Esophagus squamous epithelium (tissue), 5 donors: ENCODE measurements at regions not wholly inside any gene's neighbourhood (a gene's known extent, or its start where the extent isn't known, plus 50 kb on each side); places are given as distances from the start of the nearest gene placed in this dataset.

Source experiments
- DNase-seq: peaks from one replicate; lab custom pipeline; 2025; lab: John Stamatoyannopoulos, UW
- H3K27ac ChIP-seq, 4 donors: fragments of 200-600 bp; sonication (generic); one replicate each; pipeline ENCODE4 v1.5.1; 2016 to 2019; ENCODE audit warnings: mild to moderate bottlenecking in 1 of 4
- H3K27me3 ChIP-seq, 4 donors: fragments of 200-600 bp; sonication (generic); 1 replicate in 3 of 4; 2 replicates in 1 of 4; pipeline versions ENCODE4 v1.5.1 to v1.6.0; 2017 to 2021; ENCODE audit warnings: antibody characterized with exemption in 1 of 4
- H3K36me3 ChIP-seq, 3 donors: fragments of 200-600 bp; sonication (generic); one replicate each; pipeline ENCODE4 v1.5.1; 2016 to 2019
- H3K4me1 ChIP-seq, 3 donors: fragments of 200-600 bp; sonication (generic); one replicate each; pipeline ENCODE4 v1.5.1; 2017 to 2019
- H3K4me3 ChIP-seq, 4 donors: fragments of 200-600 bp; sonication (generic); 1 replicate in 3 of 4; 2 replicates in 1 of 4; pipeline ENCODE4 v1.5.1; 2016 to 2019; ENCODE audit warnings: mild to moderate bottlenecking in 2 of 4, moderate library complexity in 1 of 4
- H3K9me3 ChIP-seq, 3 donors: fragments of 200-600 bp; sonication (generic); one replicate each; pipeline ENCODE4 v1.5.1; 2016 to 2019
- CTCF ChIP-seq, 6 experiments: fragments of 450-650 bp in 4 of 6; fragments of 200-600 bp in 2 of 6; sonication (generic) in 2 of 6; IDR thresholded peaks; one replicate each; pipeline ENCODE4 v1.5.1; 2016 to 2019; ENCODE audit warnings: antibody characterized with exemption in 6 of 6, mild to moderate bottlenecking in 4 of 6, moderate library complexity in 4 of 6
- POLR2A ChIP-seq, 4 donors: fragments of 450-650 bp; IDR thresholded peaks; one replicate each; pipeline ENCODE4 v1.6.1; 2017; ENCODE audit warnings: antibody characterized with exemption in 4 of 4, mild to moderate bottlenecking in 4 of 4, moderate library complexity in 3 of 4
- WGBS, 2 donors: methylation state at CpG; one replicate each; pipeline ENCODE4 v1.1.5; 2018; 5-methylcytosine and 5-hydroxymethylcytosine counted together
- intact Hi-C: fragments of 100-400 bp; cut with DNase I; formaldehyde crosslinking; loops from one replicate; pipeline ENCODE4 v1.15.0; 2022
- donor health status: DM: yes; HTN: yes; CAD: no.

- 24 to 34% methylated on average over 2 of the region's 2 CpGs for WGBS, 2 donors
- TF ChIP-seq POLR2A (IDR thresholded peaks at IDR 0.05), result no peak
- no peak for TF ChIP-seq CTCF (IDR thresholded peaks at IDR 0.05)
- no peaks in the 10 kb centered on the region for H3K27me3 ChIP-seq
- peaks cover 0 to 11% (median 5%) of the 10 kb centered on the region in 3 donors for H3K4me1 ChIP-seq
- H3K27ac ChIP-seq, result peak overlapping the region in 3 of 4 donors; percentile 70 to 76 (median 74)
- H3K9me3 ChIP-seq, result no peaks in the 10 kb centered on the region
- intact Hi-C loops, result no loop called here
- DNase-seq, result no peak
- no peak overlapping the region for H3K4me3 ChIP-seq
- H3K36me3 ChIP-seq, result no peaks in the 10 kb centered on the region
These were observed 124.1 kb upstream of the TCF21 start for GRCh38 chr6:133764754-133765208.

GRCh38 chr6:133767357-133767970, 121.4 kb upstream of the TCF21 start:
- TF ChIP-seq CTCF (IDR thresholded peaks at IDR 0.05) (no peak), POLR2A (IDR thresholded peaks at IDR 0.05) (no peak)

GRCh38 chr6:133768656-133769295, 120.1 kb upstream of the TCF21 start:
- no peak for DNase-seq
- intact Hi-C loops, result no loop called here

More at GRCh38 chr6:133767357-133767970, 121.4 kb upstream of the TCF21 start:
- Histone ChIP-seq H3K9me3 (no peaks in the 10 kb centered on the region), H3K27ac (no peak overlapping the region), H3K36me3 (no peaks in the 10 kb centered on the region), H3K27me3 (no peaks in the 10 kb centered on the region), H3K4me1 (no peaks in the 10 kb centered on the region), H3K4me3 (no peak overlapping the region)
- WGBS, 2 donors, result 56 to 78% methylated on average over 3 of the region's 3 CpGs
- DNase-seq, result no peak
- intact Hi-C loops, result no loop called here

GRCh38 chr6:133769463-133769862, 119.5 kb upstream of the TCF21 start:
- 38 to 81% methylated on average over 1 of the region's 1 CpG for WGBS, 2 donors
- Histone ChIP-seq H3K4me1 (no peaks in the 10 kb centered on the region), H3K9me3 (no peaks in the 10 kb centered on the region), H3K4me3 (no peak overlapping the region), H3K36me3 (no peaks in the 10 kb centered on the region), H3K27me3 (no peaks in the 10 kb centered on the region), H3K27ac (no peak overlapping the region)
- no peak for DNase-seq
- no peak for TF ChIP-seq POLR2A (IDR thresholded peaks at IDR 0.05)
- no peak for TF ChIP-seq CTCF (IDR thresholded peaks at IDR 0.05)
- intact Hi-C loops, result no loop called here

More at GRCh38 chr6:133768656-133769295, 120.1 kb upstream of the TCF21 start:
- Histone ChIP-seq H3K4me1 (no peaks in the 10 kb centered on the region), H3K27me3 (no peaks in the 10 kb centered on the region), H3K9me3 (no peaks in the 10 kb centered on the region), H3K4me3 (no peak overlapping the region), H3K36me3 (no peaks in the 10 kb centered on the region), H3K27ac (no peak overlapping the region)
- TF ChIP-seq POLR2A (IDR thresholded peaks at IDR 0.05), result no peak
- TF ChIP-seq CTCF (IDR thresholded peaks at IDR 0.05), result no peak
- WGBS, 2 donors, result 50 to 61% methylated on average over 5 of the region's 5 CpGs

- no peak overlapping the region for H3K4me3 ChIP-seq
- H3K27ac ChIP-seq, result no peak overlapping the region
- DNase-seq, result no peak
- TF ChIP-seq POLR2A (IDR thresholded peaks at IDR 0.05), result no peak
- no peak for TF ChIP-seq CTCF (IDR thresholded peaks at IDR 0.05)
- H3K36me3 ChIP-seq, result no peaks in the 10 kb centered on the region
- H3K27me3 ChIP-seq, result no peaks in the 10 kb centered on the region
- H3K9me3 ChIP-seq, result no peaks in the 10 kb centered on the region
- no peaks in the 10 kb centered on the region for H3K4me1 ChIP-seq
- intact Hi-C loops, result no loop called here
These were observed 116.3 kb upstream of the TCF21 start for GRCh38 chr6:133772567-133772966.
